Activated T-cell treated with anti-CD3 and anti-CD28 coated beads, Interleukin-2, amount 50 U/mL, for 4 hours (primary cell): ENCODE measurements at regions not wholly inside any gene's neighbourhood (a gene's known extent, or its start where the extent isn't known, plus 50 kb on each side); places are given as distances from the start of the nearest gene placed in this dataset.
"Not testable (repeated sequence)": the region's sequence is repeated elsewhere in the genome, so short reads cannot be mapped to it uniquely, and the experiment has no call there.

Source experiments
- ATAC-seq, 2 donors: fragments of 200-7000 bp; cut with Tn5 transposase; one replicate each; pipeline ENCODE4 v1.10.0; 2021
- DNase-seq: peaks from one replicate; pipeline ENCODE4 v3.0.0-alpha.2; 2020
- H3K27me3 Mint-ChIP-seq: one replicate; pipeline ENCODE4 v1.8.0; 2021; ENCODE audit warnings: low read depth, mixed read lengths
- H3K36me3 Mint-ChIP-seq: one replicate; pipeline ENCODE4 v1.8.0; 2022; ENCODE audit warnings: mixed read lengths; ENCODE audit not compliant: insufficient read depth
- H3K4me1 Mint-ChIP-seq: one replicate; pipeline ENCODE4 v1.8.0; 2021; ENCODE audit warnings: low read depth, mixed read lengths
- H3K4me3 Mint-ChIP-seq: one replicate; pipeline ENCODE4 v1.8.0; 2021; ENCODE audit warnings: mild to moderate bottlenecking, moderate library complexity, mixed read lengths
- H3K9me3 Mint-ChIP-seq: one replicate; pipeline ENCODE4 v1.8.0; 2021; ENCODE audit warnings: mixed read lengths

GRCh38 chr20:43404878-43405277 is 52.8 kb upstream of the SRSF6 start:
- Mint-ChIP-seq H3K4me3 (no peak overlapping the region), H3K36me3 (no peaks in the 10 kb centered on the region), H3K4me1 (no peaks in the 10 kb centered on the region), H3K27me3 (peaks cover 41% of the 10 kb centered on the region), H3K9me3 (peaks cover 12% of the 10 kb centered on the region)
- DNase-seq (no peak), ATAC-seq (no peak)

- not testable (repeated sequence) for DNase-seq, H3K9me3 Mint-ChIP-seq, H3K4me1 Mint-ChIP-seq, ATAC-seq, H3K4me3 Mint-ChIP-seq, H3K36me3 Mint-ChIP-seq
- peaks cover 26% of the 10 kb centered on the region for H3K27me3 Mint-ChIP-seq
These were observed 56.8 kb upstream of the SRSF6 start for GRCh38 chr20:43400882-43401281.

- Mint-ChIP-seq H3K9me3 (no peaks in the 10 kb centered on the region), H3K27me3 (peaks cover 13% of the 10 kb centered on the region), H3K36me3 (no peaks in the 10 kb centered on the region), H3K4me3 (no peak overlapping the region), H3K4me1 (no peaks in the 10 kb centered on the region)
- ATAC-seq (no peak), DNase-seq (no peak)
These were observed 58.9 kb upstream of the SRSF6 start for GRCh38 chr20:43398676-43399324.

GRCh38 chr20:43397147-43397546 is 60.5 kb upstream of the SRSF6 start:
- ATAC-seq, result no peak
- Mint-ChIP-seq H3K4me1 (no peaks in the 10 kb centered on the region), H3K9me3 (no peaks in the 10 kb centered on the region), H3K27me3 (peaks cover 16% of the 10 kb centered on the region), H3K36me3 (no peaks in the 10 kb centered on the region), H3K4me3 (no peak overlapping the region)
- no peak for DNase-seq

GRCh38 chr20:43393052-43393451 is 64.6 kb upstream of the SRSF6 start:
- Mint-ChIP-seq H3K4me3 (no peak overlapping the region), H3K36me3 (no peaks in the 10 kb centered on the region), H3K4me1 (no peaks in the 10 kb centered on the region), H3K9me3 (no peaks in the 10 kb centered on the region), H3K27me3 (peaks cover 29% of the 10 kb centered on the region)
- DNase-seq, result no peak
- no peak for ATAC-seq

- Mint-ChIP-seq H3K4me3 (no peak overlapping the region), H3K4me1 (no peaks in the 10 kb centered on the region), H3K36me3 (no peaks in the 10 kb centered on the region), H3K9me3 (no peaks in the 10 kb centered on the region), H3K27me3 (peaks cover 29% of the 10 kb centered on the region)
- DNase-seq (no peak), ATAC-seq (no peak)
These were observed 65.1 kb upstream of the SRSF6 start for GRCh38 chr20:43392561-43392960.

- Mint-ChIP-seq H3K4me3 (no peak overlapping the region), H3K9me3 (no peaks in the 10 kb centered on the region), H3K4me1 (no peaks in the 10 kb centered on the region), H3K36me3 (no peaks in the 10 kb centered on the region), H3K27me3 (peaks cover 34% of the 10 kb centered on the region)
- ATAC-seq, result no peak
- no peak for DNase-seq
These were observed 67.7 kb upstream of the SRSF6 start for GRCh38 chr20:43389839-43390626.

GRCh38 chr20:43389211-43389610 is 68.5 kb upstream of the SRSF6 start:
- ATAC-seq (no peak), DNase-seq (no peak)
- Mint-ChIP-seq H3K9me3 (no peaks in the 10 kb centered on the region), H3K4me1 (no peaks in the 10 kb centered on the region), H3K36me3 (no peaks in the 10 kb centered on the region), H3K27me3 (peaks cover 31% of the 10 kb centered on the region), H3K4me3 (no peak overlapping the region)

GRCh38 chr20:43388268-43389002 is 69.3 kb upstream of the SRSF6 start:
- Mint-ChIP-seq H3K9me3 (no peaks in the 10 kb centered on the region), H3K36me3 (no peaks in the 10 kb centered on the region), H3K4me1 (no peaks in the 10 kb centered on the region), H3K4me3 (no peak overlapping the region), H3K27me3 (peaks cover 30% of the 10 kb centered on the region)
- no peak for ATAC-seq
- no peak for DNase-seq

- DNase-seq, result no peak
- ATAC-seq, result no peak
- no peaks in the 10 kb centered on the region for H3K9me3 Mint-ChIP-seq
- no peaks in the 10 kb centered on the region for H3K36me3 Mint-ChIP-seq
- peaks cover 28% of the 10 kb centered on the region for H3K27me3 Mint-ChIP-seq
- H3K4me3 Mint-ChIP-seq, result no peak overlapping the region
- no peaks in the 10 kb centered on the region for H3K4me1 Mint-ChIP-seq
These were observed 70.0 kb upstream of the SRSF6 start for GRCh38 chr20:43387737-43388136.

- no peak for DNase-seq
- Mint-ChIP-seq H3K4me1 (no peaks in the 10 kb centered on the region), H3K9me3 (no peaks in the 10 kb centered on the region), H3K36me3 (no peaks in the 10 kb centered on the region), H3K4me3 (no peak overlapping the region), H3K27me3 (peaks cover 29% of the 10 kb centered on the region)
- ATAC-seq, result no peak
These were observed 70.8 kb upstream of the SRSF6 start for GRCh38 chr20:43386878-43387277.

GRCh38 chr20:43385914-43386313 is 71.8 kb upstream of the SRSF6 start:
- Mint-ChIP-seq H3K4me1 (no peaks in the 10 kb centered on the region), H3K4me3 (no peak overlapping the region), H3K36me3 (no peaks in the 10 kb centered on the region), H3K9me3 (no peaks in the 10 kb centered on the region), H3K27me3 (peaks cover 26% of the 10 kb centered on the region)
- no peak for ATAC-seq
- no peak for DNase-seq

- H3K4me1 Mint-ChIP-seq, result no peaks in the 10 kb centered on the region
- H3K27me3 Mint-ChIP-seq, result peaks cover 26% of the 10 kb centered on the region
- no peaks in the 10 kb centered on the region for H3K9me3 Mint-ChIP-seq
- H3K4me3 Mint-ChIP-seq, result no peak overlapping the region
- H3K36me3 Mint-ChIP-seq, result no peaks in the 10 kb centered on the region
- DNase-seq (no peak), ATAC-seq (no peak)
These were observed 73.4 kb upstream of the SRSF6 start for GRCh38 chr20:43384101-43384940.
